Thymus (tissue), 11 donors: ENCODE measurements at regions not wholly inside any gene's neighbourhood (a gene's known extent, or its start where the extent isn't known, plus 50 kb on each side); places are given as distances from the start of the nearest gene placed in this dataset.
"Not testable (repeated sequence)": the region's sequence is repeated elsewhere in the genome, so short reads cannot be mapped to it uniquely, and the experiment has no call there.

Experiments
- DNase-seq, 9 donors: peaks; one replicate each; pipeline ENCODE4 v3.0.0-alpha.2; 2013; ENCODE audit warnings: low spot score in 9 of 9, low read depth in 6 of 9, missing footprints in 1 of 9
- H3K27ac ChIP-seq, 2 donors: one replicate each; pipeline ENCODE4 v1.5.1; 2013; ENCODE audit warnings: control low read depth in 1 of 2, low read depth in 1 of 2, low read length in 1 of 2, mild to moderate bottlenecking in 1 of 2, moderate library complexity in 1 of 2
- H3K27me3 ChIP-seq, 2 donors: one replicate each; pipeline ENCODE4 v1.5.1; 2013; ENCODE audit warnings: low read length in 1 of 2; ENCODE audit not compliant: control insufficient read depth in 2 of 2, insufficient read depth in 1 of 2
- H3K36me3 ChIP-seq, 2 donors: one replicate each; pipeline ENCODE4 v1.5.1; 2013; ENCODE audit warnings: low read length in 1 of 2, mild to moderate bottlenecking in 1 of 2, moderate library complexity in 1 of 2; ENCODE audit not compliant: control insufficient read depth in 2 of 2, insufficient read depth in 2 of 2
- H3K4me1 ChIP-seq, 2 donors: one replicate each; pipeline ENCODE4 v1.5.1; 2013; ENCODE audit warnings: low read length in 2 of 2; ENCODE audit not compliant: control insufficient read depth in 2 of 2, insufficient read depth in 2 of 2
- H3K4me3 ChIP-seq, 2 donors: one replicate each; pipeline ENCODE4 v1.5.1; 2013; ENCODE audit warnings: low read length in 2 of 2, control low read depth in 1 of 2, mild to moderate bottlenecking in 1 of 2
- H3K9me3 ChIP-seq, 2 donors: one replicate each; pipeline ENCODE4 v1.5.1; 2013; ENCODE audit warnings: low read length in 1 of 2, mild to moderate bottlenecking in 1 of 2; ENCODE audit not compliant: control insufficient read depth in 2 of 2, insufficient read depth in 1 of 2
- WGBS: extraction: QIAGEN DNeasy Blood & Tissue Kit; methylation state at CpG from one replicate; pipeline ENCODE4 v1.1.7; 2013; 5-methylcytosine and 5-hydroxymethylcytosine counted together
- donor health status: healthy.

- no peak for DNase-seq
- Histone ChIP-seq H3K4me3 (no peak overlapping the region), H3K4me1 (peaks cover 0 to 39% of the 10 kb centered on the region in 2 donors), H3K27ac (no peak overlapping the region), H3K27me3 (no peaks in the 10 kb centered on the region), H3K36me3 (no peaks in the 10 kb centered on the region), H3K9me3 (no peaks in the 10 kb centered on the region)
- 94% methylated on average over 5 of the region's 5 CpGs for WGBS
Observed at GRCh38 chr1:58966917-58967740, 183.3 kb upstream of the JUN start.

- H3K4me3 ChIP-seq, result no peak overlapping the region
- peak overlapping the region; percentile 89 to 94 for H3K27ac ChIP-seq
- H3K36me3 ChIP-seq, result no peaks in the 10 kb centered on the region
- no peaks in the 10 kb centered on the region for H3K27me3 ChIP-seq
- DNase-seq, result peak; percentile 29 to 81 (median 50)
- 43% methylated on average over 4 of the region's 4 CpGs for WGBS
- H3K9me3 ChIP-seq, result no peaks in the 10 kb centered on the region
- H3K4me1 ChIP-seq, result peaks cover 0 to 39% of the 10 kb centered on the region in 2 donors
Observed at GRCh38 chr1:58968360-58968952, 184.6 kb upstream of the JUN start.

- not testable (repeated sequence) for H3K4me3 ChIP-seq, DNase-seq, H3K36me3 ChIP-seq, H3K27me3 ChIP-seq, H3K9me3 ChIP-seq
- Histone ChIP-seq H3K27ac (peak overlapping the region; percentile 53 to 94), H3K4me1 (peaks cover 0 to 37% of the 10 kb centered on the region in 2 donors)
Observed at GRCh38 chr1:58969176-58969575, 185.3 kb upstream of the JUN start.

- no peak overlapping the region for H3K4me3 ChIP-seq
- H3K36me3 ChIP-seq, result no peaks in the 10 kb centered on the region
- no peak overlapping the region for H3K27ac ChIP-seq
- no peaks in the 10 kb centered on the region for H3K27me3 ChIP-seq
- DNase-seq, result no peak
- peaks cover 0 to 22% of the 10 kb centered on the region in 2 donors for H3K4me1 ChIP-seq
- no peaks in the 10 kb centered on the region for H3K9me3 ChIP-seq
- 89% methylated on average over 4 of the region's 4 CpGs for WGBS
Observed at GRCh38 chr1:58971629-58972140, 187.8 kb upstream of the JUN start.

GRCh38 chr1:58975888-58976287 lies 192.0 kb upstream of the JUN start:
- no peak for DNase-seq
- Histone ChIP-seq H3K4me3 (no peak overlapping the region), H3K9me3 (no peaks in the 10 kb centered on the region), H3K4me1 (peaks cover 5 to 11% of the 10 kb centered on the region in 2 donors), H3K36me3 (no peaks in the 10 kb centered on the region), H3K27ac (no peak overlapping the region), H3K27me3 (no peaks in the 10 kb centered on the region)
- 85% methylated on average over 3 of the region's 3 CpGs for WGBS

GRCh38 chr1:58976294-58976693 lies 192.4 kb upstream of the JUN start:
- no peak for DNase-seq
- 100% methylated on average over 1 of the region's 1 CpG for WGBS
- H3K36me3 ChIP-seq, result no peaks in the 10 kb centered on the region

GRCh38 chr1:58977598-58977997 lies 193.8 kb upstream of the JUN start:
- no peak for DNase-seq
- Histone ChIP-seq H3K4me1 (peaks cover 5 to 11% of the 10 kb centered on the region in 2 donors), H3K36me3 (no peaks in the 10 kb centered on the region), H3K27ac (no peak overlapping the region), H3K4me3 (no peak overlapping the region), H3K9me3 (no peaks in the 10 kb centered on the region), H3K27me3 (no peaks in the 10 kb centered on the region)
- 100% methylated on average over 1 of the region's 1 CpG for WGBS

More at GRCh38 chr1:58976294-58976693, 192.4 kb upstream of the JUN start:
- Histone ChIP-seq H3K4me3 (no peak overlapping the region), H3K27ac (no peak overlapping the region), H3K4me1 (peaks cover 5 to 11% of the 10 kb centered on the region in 2 donors), H3K27me3 (no peaks in the 10 kb centered on the region), H3K9me3 (no peaks in the 10 kb centered on the region)

GRCh38 chr1:58978096-58978495 lies 194.2 kb upstream of the JUN start:
- Histone ChIP-seq H3K27me3 (no peaks in the 10 kb centered on the region), H3K4me1 (peaks cover 5 to 11% of the 10 kb centered on the region in 2 donors), H3K9me3 (no peaks in the 10 kb centered on the region), H3K36me3 (no peaks in the 10 kb centered on the region), H3K27ac (no peak overlapping the region), H3K4me3 (no peak overlapping the region)
- WGBS, result 96% methylated on average over 2 of the region's 2 CpGs
- DNase-seq, result no peak

- Histone ChIP-seq H3K27me3 (no peaks in the 10 kb centered on the region), H3K4me3 (no peak overlapping the region), H3K27ac (no peak overlapping the region), H3K36me3 (no peaks in the 10 kb centered on the region), H3K4me1 (peaks cover 5 to 11% of the 10 kb centered on the region in 2 donors), H3K9me3 (no peaks in the 10 kb centered on the region)
- 38% methylated on average over 3 of the region's 3 CpGs for WGBS
- no peak for DNase-seq
Observed at GRCh38 chr1:58979086-58979485, 195.2 kb upstream of the JUN start.
